Erythroblast (primary cell): ENCODE measurements at regions not wholly inside any gene's neighbourhood (a gene's known extent, or its start where the extent isn't known, plus 50 kb on each side); places are given as distances from the start of the nearest gene placed in this dataset.

ENCODE experiments used
- GATA1 ChIP-seq: IDR thresholded peaks from 2 replicates; pipeline ENCODE4 v1.6.1; 2011; ENCODE audit warnings: low read depth, mild to moderate bottlenecking, control low read depth, low read length, moderate library complexity
- POLR2A ChIP-seq: IDR thresholded peaks from 2 replicates; pipeline ENCODE4 v1.6.1; 2011; ENCODE audit warnings: mild to moderate bottlenecking, low read length

DNA sequence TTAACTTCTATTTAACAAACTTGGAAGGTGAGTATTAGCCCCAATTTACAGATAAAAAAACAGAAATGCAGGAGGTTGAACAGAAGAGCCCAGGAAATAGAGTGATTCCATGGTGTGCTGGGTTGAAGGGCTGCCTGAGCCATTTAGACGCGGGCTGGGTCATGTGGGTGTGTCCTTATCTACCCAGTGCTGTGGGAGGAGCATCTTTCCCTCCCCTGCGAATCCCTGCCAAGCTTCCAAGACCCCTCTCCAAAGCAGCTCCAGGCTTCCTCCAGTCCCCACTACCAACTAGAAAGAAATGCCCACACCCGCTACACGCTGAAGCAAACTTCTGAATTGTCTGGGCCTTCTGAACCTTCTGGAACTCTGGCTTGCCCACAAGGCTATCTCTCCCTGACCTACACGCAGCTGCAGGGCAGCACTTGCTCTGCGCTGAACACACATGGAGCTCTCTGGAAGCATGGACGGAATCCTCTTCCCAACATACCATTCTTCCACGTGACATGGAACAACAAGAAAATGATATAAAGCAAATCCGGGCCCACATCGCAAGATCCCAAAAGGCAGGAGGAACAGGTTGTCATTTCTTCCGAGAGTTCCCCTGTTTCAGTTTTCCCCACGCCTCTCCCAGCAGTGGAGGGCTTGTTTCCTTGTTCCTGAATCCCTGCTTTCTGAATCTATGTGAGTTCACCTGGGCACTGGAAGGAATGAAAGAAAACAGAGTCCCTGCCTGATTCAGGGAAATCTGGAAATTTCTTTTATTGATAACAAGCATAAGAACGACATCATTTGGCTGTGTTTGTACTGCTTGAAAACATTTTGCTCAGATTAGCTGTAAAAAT lies 562.7 kb upstream of the ID2 start:
- TF ChIP-seq POLR2A (no peak), GATA1 (no peak)
